ENCODE measurements at regions not wholly inside any gene's neighbourhood (a gene's known extent, or its start where the extent isn't known, plus 50 kb on each side); places are given as distances from the start of the nearest gene placed in this dataset.

DNA sequence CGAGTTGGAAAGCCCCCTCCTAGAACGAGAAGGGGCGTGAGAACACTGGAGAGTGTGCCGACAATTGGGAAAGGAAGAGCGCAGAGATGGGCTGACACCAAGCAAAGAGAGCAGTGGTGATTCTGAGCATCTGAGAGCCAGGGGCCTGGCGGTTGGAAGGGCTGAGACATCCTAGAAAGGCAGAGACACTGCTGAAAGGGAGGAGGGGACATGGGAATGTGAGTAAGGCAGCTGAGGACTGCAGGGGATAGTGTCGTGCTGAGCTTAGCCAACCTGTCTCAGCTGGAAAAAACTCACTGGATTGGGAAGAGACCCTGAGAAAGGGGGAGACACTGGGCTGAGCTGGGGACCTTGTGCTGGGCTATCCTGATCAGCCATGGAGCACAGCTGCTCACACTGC is 58.1 kb upstream of the SLC6A6 start:
- H3K27ac ChIP-seq (ENCODE audit: insufficient read depth, low read length), result no peak overlapping the region
- H2AK5ac ChIP-seq (ENCODE audit: low read depth, low read length), result peak overlapping the region; percentile 40
- H3K79me1 ChIP-seq (ENCODE audit: low read depth in 1 of 2, low read length in 2 of 2), result no peaks in the 10 kb centered on the region
- H2AK9ac ChIP-seq (replicated peaks; ENCODE audit: low read depth, low read length, poor library complexity), result no peak overlapping the region
- dilution Hi-C loops (cut with HindIII; ENCODE audit: low sequenced_read_pairs, unreplicated experiment), result no loop called here
- H2BK5ac ChIP-seq (ENCODE audit: low read depth, low read length, poor library complexity, severe bottlenecking), result no peak overlapping the region
- in situ Hi-C loops (cut with MboI; ENCODE audit: low sequenced_read_pairs), result no loop called here
- no peak overlapping the region for H4K91ac ChIP-seq (ENCODE audit: insufficient read depth, low read depth, low read length)
- H2BK15ac ChIP-seq (ENCODE audit: low read depth, low read length), result peak overlapping the region; percentile 56; the same call in 1 of the 3 replicates
- peak overlapping the region; percentile 46 for H2AFZ ChIP-seq (replicated peaks; ENCODE audit: low read length, poor library complexity)
- H3K4me2 ChIP-seq (ENCODE audit: low read depth, low read length), result no peak overlapping the region
- no peak overlapping the region for H3K4me3 ChIP-seq (ENCODE audit: insufficient read depth, low read depth, low read length)
- CTCF ChIA-PET, result no interaction called here
- peaks cover 8% of the 10 kb centered on the region; the same call in 1 of the 2 replicates for H3K9me1 ChIP-seq (ENCODE audit: insufficient read depth, low read length)
- no peak for TF ChIP-seq RAD21 (IDR thresholded peaks at IDR 0.05; ENCODE audit: low read length)
- no peak for TF ChIP-seq BHLHE40 (IDR thresholded peaks at IDR 0.05; ENCODE audit: low read depth, low read length)
- no peak overlapping the region for H3K9ac ChIP-seq (ENCODE audit: low read depth, low read length)
- H3K4me1 ChIP-seq (ENCODE audit: control insufficient read depth, insufficient read depth, low read length), result peaks cover 17% of the 10 kb centered on the region
- H2BK120ac ChIP-seq (ENCODE audit: low read depth, low read length), result no peak overlapping the region; the same call in 1 of the 2 replicates
- ATAC-seq (ENCODE audit: low read depth), result no peak
- no peak overlapping the region for H3K23ac ChIP-seq (ENCODE audit: low read depth, low read length)
- no peak overlapping the region for H3K14ac ChIP-seq (replicated peaks; ENCODE audit: low read depth, low read length)
- no peak overlapping the region for H3K56ac ChIP-seq (ENCODE audit: extremely low read depth, insufficient read depth, low read length)
- peaks cover 11% of the 10 kb centered on the region for H3K27me3 ChIP-seq (ENCODE audit: control insufficient read depth, insufficient read depth, low read length)
- H3K36me3 ChIP-seq (ENCODE audit: control insufficient read depth, insufficient read depth, low read length), result no peaks in the 10 kb centered on the region
- H3K9me3 ChIP-seq (ENCODE audit: control insufficient read depth, insufficient read depth, low read length), result no peaks in the 10 kb centered on the region
- no peak for DNase-seq
- intact Hi-C loops (cut with micrococcal nuclease), result no loop called here
- no peak overlapping the region; the same call in 1 of the 2 replicates for H2BK20ac ChIP-seq (ENCODE audit: low read depth, low read length)
- POLR2A ChIA-PET (ENCODE audit: unreplicated experiment), result interaction anchor here (0.6 kb wide), 1 partner anchor 61 kb away, joined by 3 read pairs; no protein-coding TSS in a partner anchor
- H3K4ac ChIP-seq (ENCODE audit: low read depth, low read length), result no peak overlapping the region
- H3K18ac ChIP-seq (ENCODE audit: low read depth, low read length), result no peak overlapping the region
- no peaks in the 10 kb centered on the region for H4K20me1 ChIP-seq (ENCODE audit: insufficient read depth, low read length)
- no TSS peak for BruUV-seq (replicated peaks)
- H4K5ac ChIP-seq (ENCODE audit: low read depth, low read length), result no peak overlapping the region
- no peak overlapping the region for H4K8ac ChIP-seq (ENCODE audit: low read depth in 2 of 2, low read length in 2 of 2)
- 80% methylated on average over 7 of the region's 7 CpGs; no CpG with 5 or more reads in 1 of the 2 experiments for WGBS, 2 experiments (ENCODE audit: extremely low coverage in 2 of 2, insufficient read length in 1 of 2)
